ENCODE measurements at regions not wholly inside any gene's neighbourhood (a gene's known extent, or its start where the extent isn't known, plus 50 kb on each side); places are given as distances from the start of the nearest gene placed in this dataset.
"Not testable (repeated sequence)": the region's sequence is repeated elsewhere in the genome, so short reads cannot be mapped to it uniquely, and the experiment has no call there.

GRCh38 chr6:100322886-100323285, 141.8 kb downstream of the SIM1 start:
- no peak for DNase-seq

- DNase-seq: no peak
These were observed 144.0 kb downstream of the SIM1 start for GRCh38 chr6:100320686-100321085.

- DNase-seq: no peak
These were observed 147.7 kb downstream of the SIM1 start for GRCh38 chr6:100317031-100317430.

GRCh38 chr6:100314186-100314585, 150.5 kb downstream of the SIM1 start:
- DNase-seq: no peak

GRCh38 chr6:100311707-100312251, 152.9 kb downstream of the SIM1 start:
- DNase-seq: no peak

DNA sequence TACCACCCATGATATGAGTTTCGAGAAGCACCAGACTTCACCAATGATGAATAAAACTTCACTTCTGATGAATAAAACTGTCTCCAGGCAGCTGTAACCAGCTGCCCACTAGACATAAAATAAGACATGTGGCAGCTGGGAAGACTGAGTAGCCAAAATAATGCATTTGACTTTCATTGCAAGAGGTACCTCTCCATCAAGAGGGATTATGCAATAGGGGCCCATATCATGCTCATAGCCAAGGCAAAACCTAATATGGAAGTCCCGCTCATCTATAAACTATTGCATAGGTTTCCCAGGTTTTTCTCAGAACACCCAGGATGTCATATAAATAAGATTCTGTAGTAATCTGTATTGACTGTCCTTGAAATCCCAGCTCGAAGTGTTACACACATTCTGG, 155.5 kb downstream of the SIM1 start:
- DNase-seq: no peak

DNA sequence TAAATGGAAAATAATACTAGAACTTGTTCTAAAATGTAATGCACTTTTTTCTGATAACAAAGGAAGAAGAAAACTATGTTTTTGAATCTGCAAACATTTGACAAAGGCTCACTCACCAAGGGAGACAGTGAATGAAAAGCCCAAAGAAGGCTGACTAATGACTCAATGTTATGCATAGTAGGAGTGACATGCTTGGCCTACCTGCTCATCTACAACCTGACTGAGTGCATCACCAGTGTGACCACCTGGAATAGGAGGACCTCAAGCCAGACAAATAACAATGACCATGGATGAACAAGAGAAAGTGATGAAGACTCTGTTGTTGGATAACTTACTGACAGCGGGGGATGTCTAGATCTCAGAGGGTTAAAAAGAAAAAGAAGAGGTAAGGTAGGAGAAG, 157.2 kb downstream of the SIM1 start:
- DNase-seq: no peak

DNA sequence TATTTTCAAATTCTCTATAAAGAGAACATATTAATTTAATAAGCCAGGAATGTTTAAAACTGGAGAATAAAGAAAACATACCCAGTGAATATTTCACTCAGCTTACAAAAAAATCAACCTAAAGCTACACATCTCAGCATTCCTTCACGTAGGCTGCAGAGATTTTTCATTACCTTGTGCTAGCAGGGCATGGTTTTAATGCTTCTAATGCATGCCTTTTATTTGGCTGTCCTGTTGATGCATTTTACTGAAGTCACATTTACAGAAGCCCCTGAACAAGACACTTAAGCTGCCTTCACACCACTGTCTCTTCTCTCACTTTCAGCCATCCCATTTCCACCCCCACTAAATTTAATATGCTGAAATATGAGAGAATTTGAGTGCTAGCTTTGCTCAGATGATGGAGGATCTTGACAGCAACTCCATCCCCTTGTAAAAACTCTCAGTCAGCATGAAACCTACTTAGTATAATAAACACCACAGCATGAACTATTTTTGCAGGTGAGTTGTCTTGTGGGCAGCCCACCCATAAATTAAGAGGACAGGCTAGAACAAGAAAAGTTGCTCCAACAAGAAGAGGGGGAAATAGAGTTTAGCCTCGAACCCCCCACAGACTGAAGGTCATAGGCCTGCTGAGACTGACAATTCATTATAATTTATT, 159.4 kb downstream of the SIM1 start:
- DNase-seq: no peak

DNA sequence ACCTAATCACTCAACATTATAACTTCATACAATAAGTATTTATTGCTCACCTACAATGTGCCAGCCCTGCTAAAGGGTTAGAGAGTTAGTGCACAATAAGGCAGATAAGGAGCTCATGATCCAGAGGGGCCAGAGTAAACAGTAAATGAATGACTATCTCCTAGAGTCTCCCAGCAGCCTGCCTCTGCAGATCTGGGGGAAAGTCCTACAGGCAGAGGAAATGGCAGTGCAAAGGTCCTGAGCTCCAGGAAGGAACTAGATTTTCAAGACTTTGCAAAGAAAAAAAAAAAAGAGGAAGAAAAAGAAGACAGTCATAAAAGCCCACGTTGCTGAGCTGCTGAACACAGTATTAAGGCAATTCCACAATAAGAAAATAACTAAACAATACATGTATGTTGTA, 160.1 kb downstream of the SIM1 start:
- DNase-seq: no peak

DNA sequence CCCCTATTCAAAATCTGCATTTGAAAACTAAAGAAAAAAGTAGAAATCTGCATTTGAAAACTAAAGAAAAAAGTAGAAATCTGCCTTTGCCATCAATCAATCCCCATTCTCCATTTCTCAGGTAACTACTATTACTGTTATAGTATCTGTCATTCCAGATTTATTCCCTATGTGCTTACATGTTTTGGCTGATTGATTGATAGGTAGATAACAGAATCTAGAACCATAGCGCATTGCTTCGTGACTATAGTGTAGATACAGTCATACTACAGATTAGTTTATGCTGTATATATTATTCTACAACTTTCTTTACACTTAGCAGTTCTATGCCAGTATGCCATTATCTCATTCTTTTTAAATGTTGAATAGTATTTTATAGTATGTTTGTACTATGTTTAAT, 163.0 kb downstream of the SIM1 start:
- no peak for DNase-seq

DNA sequence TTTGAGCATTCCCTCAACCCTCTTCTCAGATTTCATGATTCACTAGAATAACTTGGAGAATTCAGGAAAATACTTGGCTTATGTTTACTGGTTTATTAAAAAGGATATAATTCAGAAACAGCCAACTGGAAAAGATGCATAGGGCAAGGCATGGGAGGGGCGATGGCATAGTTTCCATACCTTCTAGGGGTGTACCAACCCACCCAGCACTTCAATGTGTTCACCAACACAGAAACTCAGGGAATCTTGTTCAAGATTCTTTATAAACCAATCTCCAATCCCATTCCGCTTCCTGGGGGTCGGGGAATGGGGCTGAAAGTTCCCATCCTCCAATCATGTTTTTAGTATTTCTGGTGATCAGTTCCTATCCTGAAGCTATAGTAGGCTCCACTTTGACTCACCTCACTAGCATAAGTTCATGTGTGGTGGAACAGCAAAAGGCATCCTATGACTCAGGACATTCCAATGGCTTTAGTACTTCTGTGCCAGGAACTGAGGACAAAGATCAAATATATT, 164.4 kb downstream of the SIM1 start:
- no peak for DNase-seq

DNA sequence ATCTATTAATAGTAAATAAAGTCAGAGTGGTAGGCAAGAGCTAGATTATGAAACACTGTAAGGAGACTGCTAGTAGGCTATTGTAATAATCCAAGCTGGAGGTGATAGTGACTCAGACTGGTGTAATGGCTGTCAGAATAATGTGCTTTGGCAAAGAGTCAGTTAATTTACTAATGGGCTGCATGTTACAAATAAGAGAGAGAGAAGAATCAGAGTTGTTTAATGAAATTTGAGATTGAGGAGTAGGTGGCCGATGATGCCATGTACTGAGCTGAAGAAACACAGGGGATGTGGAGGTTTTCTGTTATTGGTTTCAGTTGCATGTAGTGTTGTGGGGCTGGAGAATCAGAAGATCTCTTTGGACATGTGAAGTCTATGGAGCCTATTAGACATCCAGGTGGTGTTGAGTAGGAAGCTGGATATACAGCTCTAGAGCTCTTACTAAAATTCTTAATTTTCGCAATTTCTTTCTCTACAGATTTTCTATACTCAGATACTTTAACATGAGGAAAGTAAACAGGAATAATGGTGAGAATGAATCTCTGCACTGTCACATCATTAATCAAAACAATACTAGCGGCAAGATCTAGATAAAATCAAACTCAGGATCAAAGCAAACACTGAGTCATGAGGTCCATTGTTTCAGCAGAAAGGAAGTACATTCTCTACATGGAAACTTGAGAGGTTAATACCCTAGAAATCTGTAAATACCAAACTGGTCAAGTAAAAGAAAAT, 167.7 kb downstream of the SIM1 start:
- DNase-seq: peak; percentile 20

- not testable (repeated sequence) for DNase-seq
These were observed 169.5 kb downstream of the SIM1 start for GRCh38 chr6:100295172-100295571.

- DNase-seq: no peak
These were observed 175.4 kb downstream of the SIM1 start for GRCh38 chr6:100289285-100289684.

- DNase-seq: no peak
These were observed 176.4 kb downstream of the SIM1 start for GRCh38 chr6:100288311-100288710.

DNA sequence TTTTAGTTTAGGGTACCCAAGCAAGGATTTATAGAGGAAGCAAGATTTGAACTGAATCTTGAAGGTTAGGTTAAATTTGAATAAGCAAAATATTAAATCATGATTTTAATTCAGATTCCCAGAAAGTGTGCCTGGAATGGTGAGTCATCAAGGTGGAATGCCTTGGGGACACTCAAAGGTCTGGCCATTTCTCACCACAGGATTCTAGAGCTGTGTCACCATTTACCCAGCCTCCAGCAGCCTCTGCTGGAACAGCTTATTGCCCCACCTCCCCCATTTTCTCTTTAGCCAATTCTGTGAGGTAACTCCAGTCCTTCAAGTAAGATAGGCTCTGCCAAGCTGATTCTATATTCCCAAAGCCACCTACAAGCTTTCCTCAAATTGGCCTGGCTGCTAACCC, 181.4 kb downstream of the SIM1 start:
- DNase-seq: no peak

- DNase-seq: no peak
These were observed 183.2 kb downstream of the SIM1 start for GRCh38 chr6:100281471-100281901.

DNA sequence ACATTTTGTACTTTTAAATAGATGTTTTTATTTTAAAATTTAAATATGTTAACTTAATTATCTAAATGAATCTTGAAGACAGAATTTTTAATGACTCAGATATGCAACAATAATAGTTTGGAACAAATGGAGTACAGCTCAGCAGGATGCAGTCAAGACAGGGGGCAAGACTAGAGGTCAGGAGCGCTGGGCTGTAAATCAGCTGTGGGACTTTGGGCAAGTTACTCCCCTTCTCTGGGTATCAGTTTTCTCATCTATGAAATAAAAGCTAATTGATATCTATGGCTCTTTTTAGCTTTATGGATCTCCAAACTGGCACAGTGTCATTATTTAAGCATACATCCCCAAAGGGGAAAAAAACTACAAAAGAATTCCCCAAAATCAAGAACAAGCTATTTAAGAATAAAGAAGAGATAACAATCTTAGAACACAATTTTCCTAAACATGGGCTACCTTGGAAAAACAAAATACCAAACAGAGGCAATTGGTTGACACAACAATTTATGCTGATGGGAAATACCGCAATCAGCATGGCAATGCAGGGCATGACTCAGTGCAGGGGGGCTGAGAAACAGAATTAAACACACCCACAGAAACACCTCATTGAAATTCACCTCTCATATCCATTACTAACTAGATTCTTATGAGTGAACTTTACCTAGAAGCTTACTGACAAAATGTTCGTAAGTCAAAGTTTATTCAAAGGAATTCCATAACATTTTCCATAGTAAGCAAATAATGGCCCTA, 188.2 kb downstream of the SIM1 start:
- DNase-seq: no peak

DNA sequence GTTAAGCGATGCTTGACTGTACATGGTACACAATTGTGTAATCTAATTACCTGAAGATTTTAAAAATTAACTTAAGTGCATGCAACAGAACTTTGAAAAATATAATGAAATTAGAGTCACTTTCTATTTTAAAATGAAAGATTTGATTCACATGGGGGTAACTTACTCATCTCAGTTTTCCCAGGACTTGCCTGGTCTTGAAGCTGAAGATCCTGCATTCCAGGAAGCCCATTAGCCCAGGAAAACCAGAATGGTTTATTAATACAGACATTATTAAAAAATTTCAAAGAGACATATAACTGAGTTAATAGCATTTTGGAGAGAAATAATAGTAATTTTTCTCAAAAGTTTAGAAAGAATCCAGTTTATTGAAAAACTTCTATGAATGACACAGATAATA, 190.6 kb downstream of the SIM1 start:
- DNase-seq: no peak

GRCh38 chr6:100271625-100272024, 193.1 kb downstream of the SIM1 start:
- DNase-seq: no peak

- DNase-seq: no peak
These were observed 193.5 kb downstream of the SIM1 start for GRCh38 chr6:100271202-100271601.

GRCh38 chr6:100269189-100269588, 195.5 kb downstream of the SIM1 start:
- no peak for DNase-seq

DNA sequence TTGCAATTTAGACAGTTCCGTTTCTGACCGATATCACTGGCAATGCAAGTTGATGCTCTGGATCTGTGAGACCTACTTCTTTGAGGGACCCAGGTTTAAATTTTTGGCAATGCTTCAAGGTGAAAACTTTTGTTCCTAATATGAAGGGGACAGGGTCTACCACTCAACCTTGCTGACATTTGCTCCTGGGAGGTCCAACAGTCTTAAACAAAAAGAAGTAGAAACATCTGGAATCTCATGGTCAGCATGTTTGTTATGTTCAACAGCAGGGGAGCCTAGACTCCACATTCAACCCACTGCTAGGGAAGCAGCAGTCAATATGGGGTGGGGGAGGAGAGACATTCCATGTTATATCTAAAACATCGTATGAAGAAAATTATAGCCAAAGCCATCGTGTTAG, 196.4 kb downstream of the SIM1 start:
- DNase-seq: no peak

DNA sequence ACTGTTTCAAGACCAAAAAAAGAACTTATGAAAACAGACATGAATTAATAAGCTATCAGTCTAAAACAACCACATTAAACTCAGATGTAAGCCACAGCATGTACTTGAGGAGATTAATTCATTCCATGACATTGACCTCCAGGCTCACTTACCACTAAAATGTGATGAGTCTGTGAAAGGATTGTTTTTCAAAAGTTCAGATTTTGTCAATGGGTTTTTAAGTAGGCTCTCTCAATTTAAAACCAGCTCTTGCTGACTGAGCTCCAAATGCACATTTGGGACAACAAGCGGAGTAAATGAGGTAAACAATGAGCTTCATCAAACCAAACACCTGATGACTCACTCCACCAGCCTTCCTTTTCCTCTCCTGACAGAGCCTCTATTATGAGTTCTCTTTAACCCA, 197.0 kb downstream of the SIM1 start:
- no peak for DNase-seq
